GM18858 (cell line): ENCODE measurements at regions not wholly inside any gene's neighbourhood (a gene's known extent, or its start where the extent isn't known, plus 50 kb on each side); places are given as distances from the start of the nearest gene placed in this dataset.
"Not testable (repeated sequence)": the region's sequence is repeated elsewhere in the genome, so short reads cannot be mapped to it uniquely, and the experiment has no call there.

Source experiments
- ATAC-seq: cut with Tn5 transposase; IDR thresholded peaks from one replicate; pipeline ENCODE4 v1.9.1; 2021; ENCODE audit not compliant: unreplicated experiment

DNA sequence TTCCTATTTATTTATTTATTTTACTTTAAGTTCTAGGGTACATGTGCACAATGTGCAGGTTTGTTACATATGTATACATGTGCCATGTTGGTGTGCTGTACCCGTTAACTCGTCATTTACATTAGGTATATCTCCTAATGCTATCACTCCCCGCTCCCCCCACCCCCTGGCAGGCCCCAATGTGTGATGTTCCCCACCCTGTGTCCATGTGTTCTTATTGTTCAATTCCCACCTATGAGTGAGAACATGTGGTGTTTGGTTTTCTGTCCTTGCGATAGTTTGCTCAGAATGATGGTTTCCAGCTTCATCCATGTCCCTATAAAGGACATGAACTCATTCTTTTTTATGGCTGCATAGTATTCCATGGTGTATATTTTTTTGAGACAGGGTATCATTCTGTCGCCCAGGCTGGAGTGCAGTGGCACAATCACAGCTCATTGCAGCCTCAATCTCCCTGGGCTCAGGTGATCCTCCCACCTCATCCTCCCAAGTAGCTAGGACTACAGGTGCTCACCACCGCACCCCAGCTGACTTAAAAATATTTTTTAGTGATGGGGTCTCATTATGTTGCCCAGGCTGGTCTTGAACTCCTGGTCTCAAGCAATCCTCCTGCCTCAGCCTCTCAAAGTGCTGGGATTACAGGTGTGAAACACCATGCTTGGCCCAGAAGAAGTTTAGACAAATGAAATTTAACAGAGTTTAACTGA lies 140.6 kb downstream of the NPIPB5 start:
- not testable (repeated sequence) for ATAC-seq

DNA sequence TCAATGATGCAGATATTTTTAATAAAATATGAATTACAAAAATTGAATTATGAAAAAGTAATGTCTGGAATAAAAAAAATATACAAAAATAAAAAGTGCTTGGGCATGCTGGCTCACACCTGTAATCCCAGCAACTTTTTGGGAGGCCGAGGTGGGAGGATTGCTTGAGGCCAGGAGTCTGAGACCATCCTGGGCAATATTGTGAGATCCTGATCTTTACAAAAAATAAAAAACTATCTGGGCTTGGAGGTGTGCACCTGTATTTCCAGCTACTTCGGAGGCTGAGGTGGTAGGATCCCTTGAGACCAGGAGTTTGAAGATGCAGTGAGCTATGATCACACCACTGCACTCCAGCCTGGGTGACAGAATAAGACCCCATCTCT lies 141.8 kb downstream of the NPIPB5 start:
- ATAC-seq = no peak

DNA sequence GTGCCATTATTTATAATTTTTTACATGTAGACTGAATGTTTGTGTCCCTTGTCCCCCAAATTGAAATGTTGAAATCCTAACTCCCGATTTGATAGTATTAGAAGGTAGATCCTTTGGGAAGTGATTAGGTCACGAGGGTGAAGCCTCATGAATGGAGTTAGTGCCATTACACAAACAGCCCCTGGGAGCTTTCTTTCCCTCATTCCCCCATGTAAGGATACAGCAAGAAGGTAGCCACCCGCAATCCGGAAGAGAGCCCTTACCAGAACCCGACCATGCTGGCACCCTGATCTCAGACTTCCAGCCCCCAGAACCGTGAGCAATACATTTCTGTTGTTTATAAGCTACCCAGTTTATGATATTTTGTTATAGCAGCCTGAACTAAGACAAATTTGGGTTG lies 143.2 kb downstream of the NPIPB5 start:
- no peak for ATAC-seq

DNA sequence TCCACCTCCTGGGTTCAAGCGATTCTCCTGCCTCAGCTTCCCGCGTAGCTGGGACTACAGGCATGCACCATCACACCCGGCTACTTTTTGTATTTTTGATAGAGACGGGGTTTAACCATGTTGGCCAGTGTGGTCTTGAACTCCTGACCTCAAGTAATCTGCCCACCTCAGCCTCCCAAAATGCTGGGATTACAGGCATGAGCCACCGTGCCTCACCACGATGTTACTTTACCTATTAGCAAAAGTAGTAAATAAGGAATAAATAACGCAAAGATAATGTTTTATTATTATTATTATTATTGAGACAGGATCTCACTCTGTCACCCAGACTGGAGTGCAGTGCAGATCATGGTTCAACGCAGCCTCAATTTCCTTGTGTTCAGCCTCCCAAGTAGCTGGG lies 145.9 kb downstream of the NPIPB5 start:
- not testable (repeated sequence) for ATAC-seq

DNA sequence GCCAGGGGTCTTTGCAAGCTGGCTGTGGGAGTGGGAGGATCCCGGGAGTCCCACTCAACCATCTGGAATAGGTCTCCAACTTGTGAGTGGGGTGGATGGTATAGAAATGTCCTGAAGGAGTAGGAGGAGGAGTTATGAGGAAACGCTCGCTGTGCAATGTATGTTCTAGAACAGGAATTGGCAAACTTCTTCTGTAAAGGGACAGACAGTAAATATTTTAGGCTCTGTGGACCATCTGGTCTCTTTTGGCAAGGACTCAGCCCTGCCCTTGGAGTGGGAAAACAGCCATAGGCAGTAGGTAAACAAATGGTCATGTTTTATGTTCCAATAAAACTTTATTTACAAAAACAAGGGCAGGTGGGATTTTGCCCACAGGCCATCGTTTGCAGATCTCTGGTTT lies 149.2 kb downstream of the NPIPB5 start:
- no peak for ATAC-seq

DNA sequence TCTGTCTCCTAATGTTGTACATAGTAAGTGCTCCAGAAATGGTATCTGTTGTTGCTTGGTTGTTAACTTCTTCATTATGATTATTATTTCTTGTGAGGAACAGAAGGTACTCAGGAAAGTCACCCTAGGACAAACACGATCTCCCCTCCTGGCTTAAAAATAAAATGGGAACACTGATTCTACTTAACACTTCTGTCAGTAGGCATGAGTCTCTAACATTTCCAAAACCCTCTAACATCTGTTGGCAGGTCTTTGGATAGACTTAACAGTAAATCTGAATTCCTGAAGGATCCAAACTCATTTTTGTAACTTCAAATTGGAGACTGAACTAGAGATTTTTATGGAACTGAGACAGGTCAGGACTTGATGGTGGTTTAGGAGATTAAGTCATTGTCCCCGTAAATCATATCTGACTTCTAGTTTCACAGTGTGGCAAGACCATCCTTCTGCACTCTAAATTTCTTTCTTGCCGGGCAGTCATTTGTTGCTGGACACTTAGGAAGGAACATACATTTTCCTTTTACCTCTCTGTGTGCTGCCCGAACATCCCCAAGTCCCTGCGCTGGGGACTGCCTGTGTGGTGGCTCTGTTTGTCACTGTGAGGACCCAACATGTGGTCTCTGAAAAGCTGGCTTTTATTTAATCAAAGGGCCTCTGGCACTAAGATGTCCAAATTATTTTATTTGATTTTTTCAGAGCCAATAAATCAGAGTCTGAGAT lies 149.9 kb downstream of the NPIPB5 start:
- no peak for ATAC-seq

DNA sequence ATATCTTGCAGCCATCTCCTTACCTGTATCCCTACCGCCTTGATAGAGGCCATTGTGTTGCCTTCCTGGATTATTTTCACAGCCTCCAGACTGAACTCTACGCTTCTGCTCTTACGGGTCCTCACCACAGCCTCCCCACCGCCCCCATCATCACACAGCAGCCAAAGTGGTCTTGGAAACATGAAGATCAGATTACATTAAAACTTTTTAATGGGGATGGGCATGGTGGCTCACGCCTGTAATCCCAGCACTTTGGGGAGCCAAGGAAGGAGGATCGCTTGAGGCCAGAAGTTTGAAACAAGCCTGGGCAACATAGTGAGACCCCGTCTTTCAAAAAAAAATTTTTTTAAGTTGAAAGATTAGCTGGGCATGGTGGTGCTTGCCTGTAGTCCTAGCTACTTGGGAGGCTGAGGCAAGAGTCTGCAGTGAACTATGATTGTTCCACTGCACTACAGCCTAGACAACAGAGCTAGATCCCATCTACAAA lies 150.5 kb downstream of the NPIPB5 start:
- no peak for ATAC-seq

DNA sequence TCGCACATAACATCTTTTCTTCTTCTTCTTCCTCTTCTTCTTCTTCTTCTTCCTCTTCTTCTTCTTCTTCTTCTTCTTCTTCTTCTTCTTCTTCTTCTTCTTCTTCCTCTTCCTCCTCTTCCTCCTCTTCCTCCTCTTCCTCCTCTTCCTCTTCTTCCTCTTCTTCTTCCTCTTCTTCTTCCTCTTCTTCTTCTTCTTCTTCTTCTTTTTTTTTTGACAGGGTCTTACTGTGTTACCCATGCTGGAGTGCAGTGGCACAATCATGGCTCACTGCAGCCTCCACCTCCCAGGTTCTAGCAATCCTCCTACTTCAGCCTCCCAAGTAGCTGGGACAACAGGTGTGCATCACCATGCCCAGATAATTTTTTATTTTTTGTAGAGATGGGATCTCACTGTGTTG lies 151.0 kb upstream of the HS3ST2 start:
- not testable (repeated sequence) for ATAC-seq

DNA sequence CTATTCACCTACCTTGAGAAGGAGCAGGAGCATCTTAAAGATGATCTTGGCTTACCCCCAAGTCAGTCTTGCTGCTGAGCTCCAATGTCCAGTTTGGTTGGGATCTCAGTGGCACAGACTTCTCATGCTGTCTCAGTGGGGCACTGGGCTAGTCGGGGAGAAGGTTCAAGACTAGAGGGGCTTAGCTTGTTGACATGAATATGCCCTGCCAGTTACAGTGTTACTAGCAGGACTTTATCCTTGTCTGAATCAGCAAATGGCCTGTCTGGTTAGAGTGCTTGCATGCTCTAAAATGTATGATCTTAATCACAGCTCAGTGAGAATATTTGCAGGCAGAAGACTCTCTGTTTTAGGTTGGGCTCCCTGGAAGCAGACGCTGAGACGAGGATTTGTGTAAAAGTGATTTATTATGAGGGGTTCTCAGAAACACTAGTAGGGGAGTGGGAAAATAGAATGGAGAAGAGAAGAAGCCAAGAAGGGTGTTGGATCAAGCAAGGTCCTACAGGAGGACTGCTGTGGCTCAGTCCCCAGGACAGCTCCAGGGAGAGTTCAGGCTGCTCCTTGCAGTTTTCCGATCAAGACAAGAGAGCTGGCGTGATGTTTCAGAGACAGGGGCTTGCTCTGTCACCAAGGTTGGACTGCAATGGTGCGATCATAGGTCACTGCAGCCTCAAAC lies 150.4 kb upstream of the HS3ST2 start:
- ATAC-seq = no peak

DNA sequence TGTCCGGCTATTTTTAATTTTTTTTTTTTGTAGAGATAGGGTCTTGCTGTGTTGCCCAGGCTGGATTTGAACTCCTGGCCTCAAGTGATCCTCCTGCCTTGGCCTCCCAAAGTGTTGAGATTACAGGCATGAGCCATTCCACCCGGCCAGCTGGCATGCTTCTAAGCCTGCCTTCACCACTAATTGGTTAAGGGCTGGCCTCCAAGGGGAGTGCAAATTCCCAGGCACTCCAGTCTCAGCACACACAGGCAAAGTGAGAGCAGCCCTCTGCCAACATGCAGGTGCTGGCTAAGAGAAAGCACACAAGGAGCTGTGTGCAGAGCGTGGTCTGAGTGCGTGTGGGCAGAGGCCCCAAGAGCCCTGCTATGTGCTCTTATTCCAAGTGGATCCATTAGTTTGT lies 149.8 kb upstream of the HS3ST2 start:
- ATAC-seq = no peak

DNA sequence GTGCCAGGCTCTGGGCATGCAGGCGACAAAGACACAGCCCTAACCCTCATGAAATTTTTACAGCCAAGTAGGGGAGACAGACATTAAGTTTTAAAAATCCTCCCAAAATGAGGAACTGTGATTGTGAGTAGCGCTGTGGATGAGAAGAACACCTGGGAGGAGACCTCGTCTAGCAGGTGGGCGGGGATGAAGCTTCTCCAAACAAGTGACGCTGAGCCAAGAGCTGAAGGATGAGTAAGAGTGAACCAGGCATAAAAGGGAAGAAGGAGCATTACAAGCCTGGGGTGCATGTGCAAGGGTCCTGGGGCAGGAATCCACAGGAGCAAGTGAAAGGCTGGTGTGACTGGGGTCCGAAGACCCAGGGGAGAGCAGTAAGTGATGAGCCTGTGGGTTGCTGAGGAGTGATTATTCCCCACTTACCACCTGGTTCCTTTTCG lies 149.4 kb upstream of the HS3ST2 start:
- no peak for ATAC-seq

DNA sequence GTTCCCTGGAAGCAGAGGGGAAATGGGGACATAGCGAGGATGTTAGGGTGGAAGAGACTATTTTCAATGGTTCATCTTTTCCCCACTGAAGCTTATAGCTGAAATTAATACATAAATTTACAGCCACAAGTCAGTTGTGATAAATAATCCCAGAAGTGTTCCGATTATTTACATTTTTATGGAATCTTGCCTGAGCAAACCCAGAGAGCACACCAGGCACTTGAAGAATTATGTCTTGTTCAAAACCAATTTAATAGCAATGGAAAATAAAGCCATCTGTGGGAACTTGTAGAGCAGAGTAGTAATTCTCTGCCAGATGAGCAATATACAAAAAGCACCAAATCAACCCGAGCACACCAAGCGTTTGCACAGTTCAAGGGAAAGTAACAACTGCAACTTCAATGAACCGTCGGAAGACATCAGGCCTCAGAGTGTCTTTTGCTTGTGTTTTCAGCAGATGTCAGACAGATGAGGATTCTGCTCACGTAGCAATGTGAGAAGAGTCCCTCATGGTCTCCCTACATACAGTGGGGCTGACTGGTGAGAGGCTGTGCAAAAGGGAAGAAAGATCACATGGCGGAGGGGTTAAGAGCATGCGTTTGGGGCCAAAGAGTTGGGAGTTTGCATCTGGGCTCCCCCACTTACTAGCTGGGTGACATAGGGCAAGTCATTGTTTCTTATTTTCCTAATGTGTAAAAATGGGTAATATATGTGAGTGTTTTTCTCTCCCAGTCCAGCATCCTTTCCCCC lies 148.7 kb upstream of the HS3ST2 start:
- no peak for ATAC-seq

DNA sequence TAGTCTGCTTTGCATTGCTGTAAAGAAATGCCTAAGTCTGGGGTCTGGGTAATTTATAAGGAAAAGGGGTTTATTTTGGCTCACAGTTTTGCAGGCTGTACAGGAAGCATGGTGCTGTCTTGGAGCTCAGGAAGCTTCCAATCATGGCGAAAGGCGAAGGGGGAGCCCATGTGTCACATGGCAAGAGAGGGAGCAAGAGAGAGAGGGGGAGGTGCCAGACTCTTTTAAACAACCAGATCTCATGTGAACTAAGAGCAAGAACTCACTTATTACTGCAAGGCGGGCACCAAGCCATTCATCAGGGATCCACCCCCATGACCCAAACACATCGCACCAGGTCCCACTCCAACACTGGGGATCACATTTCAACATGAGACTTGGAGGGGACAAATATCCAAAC lies 148.2 kb upstream of the HS3ST2 start:
- no peak for ATAC-seq

DNA sequence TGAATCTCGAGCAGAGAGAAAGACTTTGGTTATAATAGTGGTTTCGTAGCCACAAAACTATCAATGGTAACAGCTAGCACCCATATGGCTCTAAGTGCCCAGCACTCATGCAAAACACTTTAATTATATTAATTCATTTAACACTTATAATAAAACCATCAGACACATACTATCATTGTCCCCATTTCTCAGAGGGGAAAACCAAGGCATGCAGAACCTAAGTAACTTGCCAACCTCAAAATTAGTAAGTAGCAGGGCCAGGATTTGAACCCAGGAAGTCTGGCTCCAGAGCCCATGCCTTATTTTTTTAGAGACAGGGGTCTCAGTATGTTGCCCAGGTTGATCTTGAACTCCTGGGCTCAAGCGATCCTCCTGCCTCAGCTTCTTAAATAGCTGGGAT lies 145.6 kb upstream of the HS3ST2 start:
- no peak for ATAC-seq

DNA sequence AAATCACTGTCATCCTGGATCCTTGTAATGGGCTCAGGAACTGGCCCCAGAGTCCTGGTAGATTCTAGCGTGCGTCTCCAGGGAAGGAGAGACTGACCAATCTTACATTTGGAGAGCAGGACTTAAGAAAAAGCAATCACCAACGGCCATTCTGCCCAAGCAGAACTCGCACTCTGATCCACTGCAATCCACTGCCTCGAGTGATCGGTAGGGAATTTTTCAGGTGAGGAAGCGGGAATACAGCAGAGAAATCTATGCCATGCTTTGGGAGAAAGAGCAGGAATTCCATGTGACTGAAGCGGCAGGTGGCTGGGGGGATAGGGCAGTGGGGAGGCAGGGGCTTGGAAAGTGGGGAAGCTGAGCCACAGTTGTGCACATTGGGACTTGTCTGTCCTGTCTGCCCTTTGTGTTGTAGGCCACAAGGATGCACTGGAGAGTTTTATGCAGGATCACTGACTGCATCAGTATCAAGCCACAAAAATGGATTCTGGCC lies 143.9 kb upstream of the HS3ST2 start:
- ATAC-seq = no peak

DNA sequence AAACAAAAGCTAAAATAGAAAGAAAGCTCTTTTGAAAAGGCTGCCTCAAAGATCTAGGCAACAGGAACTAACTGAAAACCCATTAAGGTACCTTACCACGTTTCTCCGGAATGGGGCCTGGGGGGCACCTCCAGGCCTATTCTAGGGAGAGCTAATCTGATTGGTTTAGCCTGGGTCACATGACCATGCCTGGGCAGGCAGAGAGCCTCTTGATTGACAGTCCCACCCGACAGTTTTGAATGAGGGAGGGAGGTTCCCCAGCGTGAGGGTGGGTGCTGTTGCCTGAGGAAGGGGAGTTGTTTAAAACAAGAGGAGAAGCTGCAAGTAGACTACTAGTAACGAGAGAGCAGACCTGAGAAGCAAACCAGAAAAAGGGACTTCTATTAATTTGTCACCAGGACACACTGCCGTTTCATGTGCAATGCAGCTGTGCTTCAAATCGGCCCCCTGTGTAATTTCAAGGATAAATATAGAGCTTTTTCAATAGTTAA lies 143.4 kb upstream of the HS3ST2 start:
- no peak for ATAC-seq

DNA sequence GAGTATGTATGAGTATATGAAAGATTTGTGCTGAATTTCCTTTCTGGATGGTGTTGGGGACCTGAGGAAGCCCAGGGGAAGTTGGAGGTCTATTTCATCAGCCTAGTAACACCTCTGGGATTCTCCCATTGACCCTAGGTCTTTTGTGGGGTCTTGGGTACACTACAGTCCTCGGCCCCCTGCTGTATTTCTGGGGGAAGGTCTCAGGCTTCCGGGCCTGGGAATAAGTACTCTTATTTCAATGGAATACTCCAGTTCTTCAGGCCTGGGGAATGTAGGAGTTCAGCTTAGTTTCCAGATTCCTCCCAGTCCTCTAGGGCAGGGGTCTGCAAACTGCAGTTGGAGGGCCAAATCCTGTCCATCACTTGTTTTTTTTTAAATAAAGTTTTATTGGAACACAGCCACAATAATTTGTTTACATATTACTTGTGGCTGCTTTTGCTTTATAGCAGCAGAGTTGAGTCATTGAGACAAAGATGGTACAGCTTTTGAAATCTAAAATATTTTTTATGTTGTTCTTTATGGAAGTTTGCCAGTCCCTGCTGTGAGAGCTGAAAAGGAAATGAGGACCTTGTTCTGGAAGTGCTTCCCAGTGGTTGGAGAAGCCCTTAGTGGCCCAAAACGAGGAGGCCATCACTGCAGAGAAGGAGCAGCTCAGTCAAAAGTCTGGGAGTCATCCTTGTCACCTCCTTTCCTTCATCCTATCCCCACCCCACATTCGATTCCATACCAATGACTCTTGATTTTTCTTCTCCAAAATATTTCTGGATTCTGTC lies 142.5 kb upstream of the HS3ST2 start:
- ATAC-seq = no peak

DNA sequence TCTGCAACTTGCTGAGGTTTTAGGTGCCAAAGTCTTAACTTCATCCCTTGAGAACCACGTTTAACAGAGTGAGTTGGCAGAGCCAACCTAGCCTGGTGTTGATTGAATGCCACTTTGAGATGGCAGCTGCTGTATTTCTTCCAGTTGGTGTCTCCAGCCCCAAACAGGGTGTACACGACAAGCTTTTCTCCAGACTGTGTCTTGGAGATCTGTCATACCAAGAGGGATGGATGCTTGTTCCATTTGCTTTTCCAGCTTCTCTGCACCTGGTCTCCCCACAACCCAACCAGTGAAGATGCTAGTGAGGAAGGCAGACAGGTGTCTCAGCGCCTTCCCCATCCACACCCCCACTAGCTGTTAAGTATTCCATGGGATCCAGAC lies 141.1 kb upstream of the HS3ST2 start:
- ATAC-seq = no peak

DNA sequence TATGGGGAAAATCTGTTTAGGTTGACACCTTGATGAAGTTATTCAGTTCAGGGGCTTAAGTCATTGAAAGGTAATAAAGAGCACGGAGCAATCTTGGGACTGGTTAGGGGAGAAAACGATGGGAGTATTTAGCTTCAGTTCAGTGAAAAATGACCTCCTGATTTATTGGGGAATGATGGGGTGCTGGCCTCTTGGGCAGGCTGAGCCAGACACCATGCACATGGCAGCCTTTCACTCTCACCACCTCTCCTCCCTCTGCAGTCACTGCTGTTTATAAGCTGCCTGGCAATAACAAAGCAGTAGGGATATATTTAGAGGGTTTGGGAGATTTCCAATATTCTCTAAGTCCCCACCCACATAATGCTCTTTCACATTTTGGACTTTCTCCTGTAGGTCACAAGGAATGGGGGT lies 140.5 kb upstream of the HS3ST2 start:
- ATAC-seq = no peak

DNA sequence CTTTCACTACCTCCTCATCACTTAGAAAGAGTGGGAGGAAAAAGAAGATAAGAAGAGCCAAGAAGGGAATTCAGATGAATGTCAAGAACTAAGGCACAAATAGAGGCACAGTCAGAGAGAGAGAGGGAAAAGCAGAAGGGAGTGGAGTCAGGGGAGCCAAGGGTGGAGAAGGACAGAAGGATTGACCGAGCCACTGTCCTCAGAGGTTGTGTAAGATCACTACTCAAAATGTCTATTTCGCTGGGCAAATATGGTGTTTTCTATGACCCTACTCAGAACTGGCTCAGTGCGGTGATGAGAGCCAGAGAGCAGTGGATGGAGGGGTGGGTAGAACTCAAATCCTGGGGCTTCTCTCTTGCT lies 139.2 kb upstream of the HS3ST2 start:
- ATAC-seq = no peak
